GM19438 (cell line): ENCODE measurements at regions not wholly inside any gene's neighbourhood (a gene's known extent, or its start where the extent isn't known, plus 50 kb on each side); places are given as distances from the start of the nearest gene placed in this dataset.
"Not testable (repeated sequence)": the region's sequence is repeated elsewhere in the genome, so short reads cannot be mapped to it uniquely, and the experiment has no call there.

Source experiments
- ATAC-seq: cut with Tn5 transposase; IDR thresholded peaks from one replicate; pipeline ENCODE4 v1.9.1; 2021; ENCODE audit warnings: low read depth; ENCODE audit not compliant: unreplicated experiment

- ATAC-seq, result no peak
Observed at GRCh38 chr12:127570387-127570786, 696.6 kb upstream of the TMEM132C start.

DNA sequence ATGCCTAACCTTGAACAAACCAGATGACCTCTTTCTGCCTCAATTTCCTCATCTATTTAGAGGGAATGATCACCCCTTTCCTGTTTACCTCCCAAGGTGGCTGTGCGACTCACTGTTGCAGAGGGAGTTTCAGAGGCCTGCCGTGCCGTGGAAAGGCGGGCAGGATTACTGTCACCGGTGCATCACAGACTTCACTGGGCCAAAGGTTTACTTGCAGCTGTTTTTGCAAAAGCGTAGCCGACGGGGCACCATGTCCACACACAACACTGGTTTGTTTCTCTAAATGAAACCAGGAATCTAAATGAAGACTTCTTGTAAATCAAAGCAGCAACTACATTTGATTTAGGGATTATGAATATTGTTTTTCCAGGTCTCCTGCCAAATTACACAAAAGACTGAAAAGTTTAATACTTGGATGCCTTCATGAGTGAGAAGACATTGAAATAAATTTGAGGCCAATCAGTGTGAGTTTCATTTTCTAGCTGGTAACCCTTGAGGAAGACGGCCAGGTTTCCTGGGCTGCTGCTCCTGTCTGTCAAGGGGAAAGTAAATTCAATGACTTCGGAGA lies 696.1 kb upstream of the TMEM132C start:
- ATAC-seq, result no peak

DNA sequence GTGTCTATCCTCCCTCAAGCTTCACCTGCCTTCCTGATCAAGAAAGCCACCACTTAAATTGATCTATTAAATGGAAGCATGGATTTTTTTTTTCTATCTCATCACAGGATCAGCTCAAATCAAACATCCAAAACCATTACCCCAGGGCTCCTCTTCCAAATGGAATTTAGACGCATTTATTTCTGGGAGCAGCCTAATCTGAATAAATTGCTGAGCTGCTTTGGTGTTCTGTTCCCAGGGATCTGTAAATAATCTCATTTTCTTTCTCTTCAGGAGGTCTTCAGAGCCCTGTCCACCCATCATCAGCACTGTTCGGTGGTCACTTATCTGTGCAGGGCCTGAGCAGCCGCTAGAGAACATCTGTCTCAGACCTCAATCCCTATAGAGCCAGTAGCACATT lies 695.4 kb upstream of the TMEM132C start:
- ATAC-seq, result no peak

GRCh38 chr12:127579446-127579845 lies 687.5 kb upstream of the TMEM132C start:
- no peak for ATAC-seq

DNA sequence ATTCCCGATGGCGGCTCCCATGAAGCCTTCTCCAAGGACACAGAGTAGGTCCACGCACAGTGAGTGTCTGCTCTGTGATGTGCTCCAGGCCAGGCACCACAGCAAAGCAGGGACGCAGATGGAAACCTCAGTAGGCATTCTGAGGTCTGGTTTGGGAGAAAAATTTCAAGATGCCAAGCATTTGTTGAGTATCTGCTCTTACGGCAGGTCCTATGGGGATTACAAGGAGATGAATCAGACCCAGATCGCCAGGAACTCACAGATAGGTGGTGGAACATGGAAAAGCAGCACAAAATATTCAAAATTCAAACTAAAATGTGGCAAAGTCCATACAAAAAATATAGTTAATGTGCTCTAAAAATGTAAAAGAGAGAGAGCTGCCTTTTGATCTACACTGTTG lies 684.9 kb upstream of the TMEM132C start:
- no peak for ATAC-seq

DNA sequence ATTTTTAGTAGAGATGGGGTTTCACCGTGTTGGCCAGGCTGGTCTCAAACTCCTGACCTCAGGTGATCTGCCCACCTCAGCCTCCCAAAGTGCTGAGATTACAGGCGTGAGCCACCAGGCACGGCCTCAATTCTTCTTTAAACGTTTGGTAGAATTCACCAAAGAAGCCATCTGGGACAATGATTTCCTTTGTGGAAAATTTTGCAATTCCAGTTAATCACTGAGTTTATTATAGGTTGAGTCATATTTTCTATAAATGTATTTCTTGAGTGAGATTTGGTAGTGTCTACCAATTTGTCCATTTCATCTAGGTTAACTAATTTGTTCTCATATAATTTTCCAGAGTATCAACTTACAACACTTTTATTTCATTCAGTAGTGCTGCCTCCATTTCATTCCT lies 683.9 kb upstream of the TMEM132C start:
- ATAC-seq, result no peak

GRCh38 chr12:127588249-127588648 lies 678.7 kb upstream of the TMEM132C start:
- ATAC-seq, result no peak

DNA sequence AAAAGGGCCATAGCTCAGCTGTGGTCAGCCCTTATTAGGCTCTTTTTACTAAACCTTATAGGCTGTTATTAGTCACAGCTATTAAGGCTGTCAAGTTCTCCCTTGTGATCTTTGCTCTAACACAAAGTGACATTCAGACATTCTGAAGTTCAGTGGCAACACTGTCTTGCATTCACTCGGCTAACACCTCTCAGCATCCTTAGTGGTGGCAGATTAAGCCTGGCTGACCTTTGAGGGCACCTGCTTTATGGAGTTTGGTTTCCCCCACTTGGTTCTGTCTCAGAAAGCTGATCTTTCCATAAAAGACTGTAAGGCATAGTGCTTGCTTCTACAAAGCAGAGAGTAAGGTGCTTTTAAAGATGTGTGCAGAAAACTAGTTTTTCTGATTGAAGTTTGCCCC lies 677.4 kb upstream of the TMEM132C start:
- no peak for ATAC-seq

- no peak for ATAC-seq
Observed at GRCh38 chr12:127590868-127591267, 676.1 kb upstream of the TMEM132C start.

GRCh38 chr12:127592245-127592644 lies 674.7 kb upstream of the TMEM132C start:
- no peak for ATAC-seq

- no peak for ATAC-seq
Observed at GRCh38 chr12:127594351-127594970, 672.5 kb upstream of the TMEM132C start.

DNA sequence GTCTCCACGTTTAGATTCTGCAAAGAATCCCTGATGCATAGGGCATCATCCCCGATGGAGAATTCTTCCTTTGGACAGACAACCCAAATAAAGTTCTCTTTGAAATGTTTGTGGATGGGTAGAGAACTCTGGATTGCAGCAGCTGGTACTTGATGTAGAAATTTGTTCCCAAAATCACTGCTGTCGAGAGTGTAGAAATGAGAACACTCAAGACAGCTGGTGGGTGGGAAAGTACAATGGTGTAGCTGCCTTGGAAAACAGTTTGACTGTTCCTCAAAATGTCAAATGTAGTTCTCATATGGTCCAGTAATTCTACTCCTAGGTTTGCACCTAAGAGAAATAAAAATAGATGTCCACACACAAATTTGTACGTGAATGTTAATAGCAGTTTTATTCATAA lies 671.5 kb upstream of the TMEM132C start:
- no peak for ATAC-seq

DNA sequence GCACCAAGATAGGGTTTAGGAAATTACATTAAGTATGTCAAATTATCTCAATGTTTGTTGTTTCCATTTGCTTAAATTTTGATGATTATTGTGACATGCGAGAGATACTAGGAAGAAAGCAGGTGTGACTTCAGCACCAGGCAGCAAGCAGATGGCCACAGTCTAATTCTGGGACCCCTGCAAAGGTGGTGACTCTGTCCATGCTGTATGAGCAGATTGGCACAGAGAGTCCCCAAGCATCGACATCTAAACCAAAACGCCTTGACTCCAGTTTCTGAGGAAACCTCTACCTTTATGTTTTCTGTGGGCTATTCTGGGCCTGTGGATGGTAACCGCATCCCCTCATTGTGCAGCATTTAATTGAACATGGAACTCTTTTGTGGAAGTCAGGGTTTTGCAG lies 670.1 kb upstream of the TMEM132C start:
- no peak for ATAC-seq

DNA sequence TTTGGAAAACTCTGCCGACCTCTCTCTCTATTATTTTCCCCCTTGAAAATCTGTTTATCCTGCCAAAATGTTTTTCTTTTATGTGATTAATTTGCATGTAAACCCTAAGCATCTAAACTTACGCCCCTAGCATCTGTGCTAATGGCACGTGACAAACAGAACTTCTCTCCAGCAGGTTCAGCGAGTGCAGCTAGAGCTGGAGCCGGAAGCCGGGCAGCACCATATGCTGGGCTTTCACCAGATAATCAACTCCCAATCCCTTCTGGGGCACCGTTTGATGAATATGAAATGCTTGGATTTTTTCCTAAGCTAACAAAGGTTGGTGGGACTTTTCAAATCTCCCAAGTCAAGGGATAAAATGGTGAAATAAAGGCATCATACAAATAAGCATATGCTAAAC lies 667.5 kb upstream of the TMEM132C start:
- no peak for ATAC-seq

DNA sequence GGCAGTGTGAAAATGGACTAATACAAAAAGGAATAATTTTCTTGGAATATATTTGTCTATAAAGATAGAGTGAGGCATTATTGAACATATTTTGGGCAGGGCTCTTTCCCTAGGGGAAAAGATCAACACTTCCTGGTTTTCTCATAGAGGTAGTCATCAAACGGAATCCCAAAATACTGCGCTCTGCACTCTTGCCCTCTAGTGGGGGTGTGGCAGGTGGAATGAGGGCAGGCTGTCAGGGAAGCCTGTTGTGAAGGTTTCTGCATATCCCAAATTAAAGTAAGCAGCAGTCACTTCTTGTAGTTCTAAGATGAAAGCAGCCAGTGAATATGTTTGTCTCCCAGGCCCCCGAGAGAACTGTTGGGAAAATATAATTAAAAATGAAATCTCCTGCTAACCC lies 666.8 kb upstream of the TMEM132C start:
- ATAC-seq, result no peak

GRCh38 chr12:127606476-127607015 lies 660.4 kb upstream of the TMEM132C start:
- no peak for ATAC-seq

DNA sequence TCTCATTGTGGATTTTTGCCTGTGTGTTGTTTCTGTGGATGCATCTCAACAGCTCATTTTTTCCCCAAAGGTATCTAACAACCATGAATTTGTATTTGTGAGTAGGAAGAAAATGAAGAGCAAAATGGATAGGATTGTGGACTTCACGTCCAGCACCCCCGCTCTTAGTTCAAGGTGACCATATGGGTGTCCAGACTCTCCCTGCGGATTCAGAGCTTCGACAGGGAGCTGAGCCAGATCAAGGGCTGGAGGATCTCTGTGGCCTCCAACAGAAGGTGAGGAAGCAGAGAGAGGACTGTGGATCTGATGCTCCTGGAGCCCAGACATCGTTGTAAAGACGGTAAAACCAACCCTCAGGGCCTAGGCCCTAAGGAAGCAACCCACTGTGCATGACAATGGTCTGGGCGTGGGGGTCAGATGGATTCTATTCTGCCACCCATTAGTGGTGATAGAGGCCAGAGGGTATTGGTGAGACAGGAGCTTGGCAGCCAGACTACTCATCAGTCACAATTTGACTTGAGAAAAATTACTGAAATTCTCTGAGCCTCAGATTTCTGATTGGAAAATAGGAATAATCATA lies 659.7 kb upstream of the TMEM132C start:
- no peak for ATAC-seq

DNA sequence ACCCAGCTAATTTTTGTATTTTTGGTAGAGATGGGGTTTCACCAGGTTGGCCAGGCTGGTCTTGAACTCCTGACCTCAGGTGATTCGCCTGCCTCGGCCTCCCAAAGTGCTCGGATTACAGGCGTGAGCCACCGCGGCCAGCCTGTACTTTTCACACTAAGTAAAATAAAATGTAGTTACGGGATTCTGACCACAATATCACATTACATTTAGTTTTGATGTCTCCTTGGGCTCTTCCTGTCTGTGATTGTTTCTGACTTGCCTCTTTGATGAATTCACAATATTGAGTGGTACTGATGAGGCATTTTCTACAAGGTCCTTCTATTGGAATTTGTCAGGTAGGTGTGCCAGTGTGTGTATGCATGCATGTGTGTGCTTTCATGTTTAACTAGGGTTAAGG lies 658.6 kb upstream of the TMEM132C start:
- ATAC-seq, result not testable (repeated sequence)

GRCh38 chr12:127613056-127613455 lies 653.9 kb upstream of the TMEM132C start:
- no peak for ATAC-seq

GRCh38 chr12:127619869-127620734 lies 646.9 kb upstream of the TMEM132C start:
- ATAC-seq, result no peak

DNA sequence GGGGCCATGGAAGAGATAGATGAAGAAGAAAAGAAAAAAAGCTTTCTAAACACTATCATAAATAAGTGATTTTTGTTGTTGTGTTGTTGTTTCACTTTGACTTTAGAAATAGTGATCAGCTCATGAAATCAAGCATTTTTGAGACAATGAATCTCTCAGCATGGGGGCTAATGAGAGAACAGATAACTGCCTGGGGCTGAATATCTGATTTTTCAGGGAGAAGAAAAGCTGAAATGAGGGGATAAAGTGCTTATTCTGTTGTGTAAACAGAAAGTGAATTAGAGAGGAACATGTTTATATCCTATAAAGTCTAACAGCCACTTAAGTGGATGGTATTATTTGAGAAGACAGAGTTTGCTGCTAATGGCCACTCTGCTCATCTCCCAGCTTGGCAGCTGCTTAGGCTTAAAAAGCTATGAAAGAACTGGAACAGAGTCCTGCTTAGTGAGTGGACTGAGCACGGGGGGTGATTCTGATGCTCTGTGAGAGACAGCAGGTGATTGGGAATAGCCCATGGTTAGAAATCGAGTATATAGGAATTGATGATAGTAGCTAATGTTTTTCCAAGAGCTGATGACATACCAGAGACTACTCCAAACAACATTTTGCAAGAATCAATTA lies 646.1 kb upstream of the TMEM132C start:
- ATAC-seq, result no peak
